HG02763 (cell line): ENCODE measurements at regions not wholly inside any gene's neighbourhood (a gene's known extent, or its start where the extent isn't known, plus 50 kb on each side); places are given as distances from the start of the nearest gene placed in this dataset.
"Not testable (repeated sequence)": the region's sequence is repeated elsewhere in the genome, so short reads cannot be mapped to it uniquely, and the experiment has no call there.

Experiments used
- ATAC-seq: cut with Tn5 transposase; IDR thresholded peaks from one replicate; pipeline ENCODE4 v1.9.1; 2021; ENCODE audit warnings: mild to moderate bottlenecking, moderate library complexity; ENCODE audit not compliant: unreplicated experiment

- not testable (repeated sequence) for ATAC-seq
Observed at GRCh38 chr4:49322610-49323572, 336.8 kb downstream of the CWH43 start.

- ATAC-seq, result not testable (repeated sequence)
Observed at GRCh38 chr4:49323573-49323940, 337.5 kb downstream of the CWH43 start.
